IMR-90 (cell line): ENCODE measurements at regions not wholly inside any gene's neighbourhood (a gene's known extent, or its start where the extent isn't known, plus 50 kb on each side); places are given as distances from the start of the nearest gene placed in this dataset.

Experiments used
- ATAC-seq: fragments of 200-7000 bp; cut with Tn5 transposase; 2 replicates; pipeline ENCODE4 v1.9.1; 2020; ENCODE audit warnings: low read depth, mild to moderate bottlenecking, moderate library complexity
- BruUV-seq: library from RNA; stranded (reverse); fragments of 400-500 nt; replicated peaks from 2 replicates; lab custom pipeline; 2021; lab: Mats Ljungman, UMichigan
- CTCF ChIA-PET: fragments of 300-600 bp; formaldehyde crosslinking; extraction: SDS; loops from one replicate; lab custom pipeline; 2021; ENCODE audit warnings: antibody characterized with exemption; lab: Yijun Ruan, JAX
- POLR2A ChIA-PET: fragments of 300-600 bp; sonication (Branson Sonifier 250); formaldehyde crosslinking; loops from one replicate; lab custom pipeline; 2022; ENCODE audit warnings: antibody characterized with exemption; ENCODE audit not compliant: unreplicated experiment; lab: Charles Lee
- DNase-seq: peaks from one replicate; pipeline ENCODE4 v3.0.0; 2013
- H2AFZ ChIP-seq: replicated peaks from 2 replicates; pipeline ENCODE3; 2013; ENCODE audit warnings: low read length, mild to moderate bottlenecking; ENCODE audit not compliant: poor library complexity
- H2AK5ac ChIP-seq: 2 replicates; pipeline ENCODE4 v1.6.1; 2013; ENCODE audit warnings: low read depth, low read length, inconsistent platforms
- H2AK9ac ChIP-seq: replicated peaks from 2 replicates; pipeline ENCODE3; 2013; ENCODE audit warnings: mild to moderate bottlenecking, low read depth, low read length, moderate library complexity; ENCODE audit not compliant: poor library complexity
- H2BK120ac ChIP-seq: 2 replicates; pipeline ENCODE4 v1.6.1; 2013; ENCODE audit warnings: low read depth, low read length, inconsistent platforms
- H2BK15ac ChIP-seq: 3 replicates; pipeline ENCODE4 v1.6.1; 2013; ENCODE audit warnings: low read depth, low read length, inconsistent platforms
- H2BK20ac ChIP-seq: 2 replicates; pipeline ENCODE4 v1.6.1; 2013; ENCODE audit warnings: low read depth, mild to moderate bottlenecking, inconsistent platforms, low read length, moderate library complexity
- H2BK5ac ChIP-seq: 2 replicates; pipeline ENCODE4 v1.6.1; 2013; ENCODE audit warnings: mild to moderate bottlenecking, low read depth, low read length, inconsistent platforms; ENCODE audit not compliant: poor library complexity, severe bottlenecking
- H3K14ac ChIP-seq: replicated peaks from 2 replicates; pipeline ENCODE4 v1.6.1; 2013; ENCODE audit warnings: low read depth, low read length, inconsistent platforms
- H3K18ac ChIP-seq: 2 replicates; pipeline ENCODE4 v1.6.1; 2013; ENCODE audit warnings: low read depth, low read length, control low read depth
- H3K23ac ChIP-seq: 2 replicates; pipeline ENCODE4 v1.6.1; 2013; ENCODE audit warnings: low read depth, low read length, inconsistent platforms
- H3K27ac ChIP-seq: 2 replicates; pipeline ENCODE4 v1.5.1; 2013; ENCODE audit warnings: mild to moderate bottlenecking, control low read depth, low read length; ENCODE audit not compliant: insufficient read depth
- H3K27me3 ChIP-seq: 2 replicates; pipeline ENCODE4 v1.6.1; 2013; ENCODE audit warnings: low read length; ENCODE audit not compliant: control insufficient read depth, insufficient read depth
- H3K36me3 ChIP-seq: 2 replicates; pipeline ENCODE4 v1.6.1; 2013; ENCODE audit warnings: low read length, mixed read lengths; ENCODE audit not compliant: control insufficient read depth, insufficient read depth
- H3K4ac ChIP-seq: 2 replicates; pipeline ENCODE4 v1.6.1; 2013; ENCODE audit warnings: low read depth, low read length, inconsistent platforms
- H3K4me1 ChIP-seq: 2 replicates; pipeline ENCODE4 v1.6.1; 2013; ENCODE audit warnings: low read length, mixed read lengths; ENCODE audit not compliant: control insufficient read depth, insufficient read depth
- H3K4me2 ChIP-seq: 2 replicates; pipeline ENCODE4 v1.6.1; 2013; ENCODE audit warnings: low read depth, mild to moderate bottlenecking, control low read depth, low read length, moderate library complexity
- H3K4me3 ChIP-seq: 2 replicates; pipeline ENCODE4 v1.5.1; 2013; ENCODE audit warnings: low read depth, mild to moderate bottlenecking, control low read depth, low read length, moderate library complexity; ENCODE audit not compliant: insufficient read depth
- H3K56ac ChIP-seq: 2 replicates; pipeline ENCODE4 v1.6.1; 2013; ENCODE audit warnings: low read length, inconsistent platforms; ENCODE audit not compliant: insufficient read depth; ENCODE audit errors: extremely low read depth
- H3K79me1 ChIP-seq, 2 experiments: 2 replicates each; pipeline ENCODE4 v1.6.1; 2013; ENCODE audit warnings: low read length in 2 of 2, inconsistent platforms in 1 of 2, low read depth in 1 of 2
- H3K9ac ChIP-seq: 2 replicates; pipeline ENCODE4 v1.6.1; 2013; ENCODE audit warnings: low read depth, low read length, control low read depth
- H3K9me1 ChIP-seq: 2 replicates; pipeline ENCODE4 v1.6.1; 2013; ENCODE audit warnings: low read length, inconsistent platforms; ENCODE audit not compliant: insufficient read depth
- H3K9me3 ChIP-seq: 2 replicates; pipeline ENCODE4 v1.6.1; 2013; ENCODE audit warnings: low read length; ENCODE audit not compliant: control insufficient read depth, insufficient read depth
- H4K20me1 ChIP-seq: 2 replicates; pipeline ENCODE4 v1.6.1; 2013; ENCODE audit warnings: low read length, inconsistent platforms; ENCODE audit not compliant: insufficient read depth
- H4K5ac ChIP-seq: 2 replicates; pipeline ENCODE4 v1.6.1; 2013; ENCODE audit warnings: mild to moderate bottlenecking, low read depth, low read length, control low read depth
- H4K8ac ChIP-seq, 2 experiments: 2 replicates each; pipeline ENCODE4 v1.6.1; 2013; ENCODE audit warnings: low read depth in 2 of 2, low read length in 2 of 2, control low read depth in 1 of 2, inconsistent platforms in 1 of 2
- H4K91ac ChIP-seq: 2 replicates; pipeline ENCODE4 v1.6.1; 2013; ENCODE audit warnings: low read depth, low read length, inconsistent platforms; ENCODE audit not compliant: insufficient read depth
- BHLHE40 ChIP-seq: fragments of 150-350 bp; IDR thresholded peaks from 2 replicates; pipeline ENCODE4 v1.6.1; 2016; ENCODE audit warnings: mild to moderate bottlenecking, low read depth, low read length
- CEBPB ChIP-seq: IDR thresholded peaks from 2 replicates; pipeline ENCODE4 v1.6.1; 2012; ENCODE audit warnings: low read depth, low read length, improper control_type of control experiment
- CHD1 ChIP-seq: IDR thresholded peaks from 2 replicates; pipeline ENCODE4 v1.6.1; 2012; ENCODE audit warnings: low read depth, low read length, improper control_type of control experiment
- FOS ChIP-seq: fragments of 150-350 bp; IDR thresholded peaks from 2 replicates; pipeline ENCODE4 v1.6.1; 2016; ENCODE audit warnings: low read depth, low read length
- MAFK ChIP-seq: IDR thresholded peaks from 2 replicates; pipeline ENCODE4 v1.6.1; 2012; ENCODE audit warnings: low read depth, low read length, improper control_type of control experiment
- MAZ ChIP-seq: IDR thresholded peaks from 2 replicates; pipeline ENCODE4 v1.6.1; 2012; ENCODE audit warnings: low read depth, mild to moderate bottlenecking, low read length, improper control_type of control experiment, moderate library complexity, borderline replicate concordance
- MXI1 ChIP-seq: IDR thresholded peaks from 2 replicates; pipeline ENCODE4 v1.6.1; 2012; ENCODE audit warnings: low read depth, mild to moderate bottlenecking, low read length, moderate library complexity, borderline replicate concordance
- NFE2L2 ChIP-seq: fragments of 150-350 bp; IDR thresholded peaks from 2 replicates; pipeline ENCODE4 v1.6.1; 2016; ENCODE audit warnings: low read depth, mild to moderate bottlenecking, low read length
- POLR2A ChIP-seq: IDR thresholded peaks from 2 replicates; pipeline ENCODE4 v1.6.1; 2012; ENCODE audit warnings: mild to moderate bottlenecking, low read depth, low read length
- RAD21 ChIP-seq: IDR thresholded peaks from 2 replicates; pipeline ENCODE4 v1.6.1; 2012; ENCODE audit warnings: low read length, improper control_type of control experiment
- RCOR1 ChIP-seq: IDR thresholded peaks from 2 replicates; pipeline ENCODE4 v1.6.1; 2012; ENCODE audit warnings: mild to moderate bottlenecking, low read length, improper control_type of control experiment; ENCODE audit not compliant: insufficient replicate concordance
- RFX5 ChIP-seq: IDR thresholded peaks from 2 replicates; pipeline ENCODE4 v1.8.0; 2012; ENCODE audit warnings: low read depth, mild to moderate bottlenecking, low read length, moderate library complexity
- SMC3 ChIP-seq: fragments of 150-350 bp; IDR thresholded peaks from 2 replicates; pipeline ENCODE4 v1.6.1; 2016; ENCODE audit warnings: low read depth, mild to moderate bottlenecking, antibody characterized with exemption, low read length, moderate library complexity
- WGBS, 2 experiments: methylation state at CpG; one replicate each; pipeline versions ENCODE4 v1.1.5 to v1.1.7; 2013; ENCODE audit warnings: missing lambda C conversion rate in 2 of 2; ENCODE audit not compliant: insufficient read length in 1 of 2; ENCODE audit errors: extremely low coverage in 2 of 2; 5-methylcytosine and 5-hydroxymethylcytosine counted together
- dilution Hi-C: fragments of 300-500 bp; cut with HindIII; formaldehyde crosslinking; loops from one replicate; pipeline ENCODE4 v1.14.3; 2018; ENCODE audit warnings: low sequenced_read_pairs; ENCODE audit not compliant: unreplicated experiment
- in situ Hi-C: fragments of 300-500 bp; cut with MboI; formaldehyde crosslinking; loops from 3 replicates; pipeline ENCODE4 v1.14.3; 2019; ENCODE audit warnings: low sequenced_read_pairs, inconsistent platforms, mixed read lengths
- intact Hi-C: fragments of 100-400 bp; cut with micrococcal nuclease; formaldehyde crosslinking; loops from 2 replicates; pipeline ENCODE4 v1.10.0; 2022
- TF ChIP-seq, protein P1 (sequence below): fragments of 150-350 bp; IDR thresholded peaks from 2 replicates; pipeline ENCODE4 v1.6.1; 2016; ENCODE audit warnings: low read depth, mild to moderate bottlenecking, low read length, moderate library complexity, borderline replicate concordance
- TF ChIP-seq, protein P2 (sequence below): fragments of 150-350 bp; IDR thresholded peaks from 2 replicates; pipeline ENCODE4 v1.6.1; 2017; ENCODE audit warnings: mild to moderate bottlenecking, antibody characterized with exemption, low read length, low read depth
- TF ChIP-seq, protein P3 (sequence below): conservative IDR thresholded peaks from 2 replicates; pipeline ENCODE4 v1.5.1; 2012; ENCODE audit warnings: mild to moderate bottlenecking, low read depth, low read length, improper control_type of control experiment

DNA sequence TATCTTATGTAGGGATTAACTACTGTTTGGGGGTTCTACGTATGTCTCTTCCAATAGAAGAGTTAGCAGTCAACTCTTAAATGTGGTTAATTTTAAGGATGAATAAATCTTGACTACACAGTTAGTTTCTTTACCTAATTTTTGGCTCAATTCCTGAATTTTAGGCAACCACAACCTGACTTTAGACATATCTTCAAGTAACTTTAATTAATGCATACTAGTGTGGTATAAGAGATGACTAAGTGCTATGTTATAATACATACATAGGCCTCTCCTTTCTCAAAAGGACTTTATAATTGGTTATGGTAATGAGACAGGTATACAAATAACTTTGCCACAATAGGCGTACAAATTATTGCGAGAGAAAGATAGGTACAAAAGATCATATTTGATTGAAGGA, 312.0 kb downstream of the IRS1 start:
- Histone ChIP-seq H2AK9ac (no peak overlapping the region), H2BK5ac (no peak overlapping the region), H4K20me1 (no peaks in the 10 kb centered on the region), H2BK20ac (no peak overlapping the region), H3K4me2 (no peak overlapping the region), H3K36me3 (no peaks in the 10 kb centered on the region), H3K9ac (no peak overlapping the region), H2AK5ac (no peak overlapping the region), H3K79me1 (peaks cover 0 to 8% of the 10 kb centered on the region in 2 experiments; a peak in 1 of 4 replicates), H3K4me1 (peaks cover 11% of the 10 kb centered on the region), H4K5ac (no peak overlapping the region), H2AFZ (no peak overlapping the region), H3K23ac (no peak overlapping the region), H3K4ac (no peak overlapping the region), H3K9me1 (peaks cover 4% of the 10 kb centered on the region), H4K91ac (no peak overlapping the region), H3K27ac (no peak overlapping the region), H3K18ac (no peak overlapping the region), H2BK15ac (no peak overlapping the region), H4K8ac (no peak overlapping the region), H3K56ac (no peak overlapping the region), H3K14ac (no peak overlapping the region), H2BK120ac (no peak overlapping the region), H3K9me3 (no peaks in the 10 kb centered on the region), H3K27me3 (no peaks in the 10 kb centered on the region), H3K4me3 (no peak overlapping the region)
- ChIA-PET POLR2A (no interaction called here), CTCF (no interaction called here)
- no TSS peak for BruUV-seq
- intact Hi-C loops = no loop called here
- no peak for TF ChIP-seq NFE2L2
- no peak for TF ChIP-seq FOS
- no peak for TF ChIP-seq RCOR1
- TF ChIP-seq, protein P1, sequence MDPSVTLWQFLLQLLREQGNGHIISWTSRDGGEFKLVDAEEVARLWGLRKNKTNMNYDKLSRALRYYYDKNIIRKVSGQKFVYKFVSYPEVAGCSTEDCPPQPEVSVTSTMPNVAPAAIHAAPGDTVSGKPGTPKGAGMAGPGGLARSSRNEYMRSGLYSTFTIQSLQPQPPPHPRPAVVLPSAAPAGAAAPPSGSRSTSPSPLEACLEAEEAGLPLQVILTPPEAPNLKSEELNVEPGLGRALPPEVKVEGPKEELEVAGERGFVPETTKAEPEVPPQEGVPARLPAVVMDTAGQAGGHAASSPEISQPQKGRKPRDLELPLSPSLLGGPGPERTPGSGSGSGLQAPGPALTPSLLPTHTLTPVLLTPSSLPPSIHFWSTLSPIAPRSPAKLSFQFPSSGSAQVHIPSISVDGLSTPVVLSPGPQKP = no peak
- no peak for TF ChIP-seq MXI1
- no peak for TF ChIP-seq MAFK
- no peak for TF ChIP-seq POLR2A
- TF ChIP-seq CEBPB = no peak
- TF ChIP-seq MAZ = no peak
- no peak for TF ChIP-seq RAD21
- no peak for TF ChIP-seq BHLHE40
- TF ChIP-seq, protein P2, sequence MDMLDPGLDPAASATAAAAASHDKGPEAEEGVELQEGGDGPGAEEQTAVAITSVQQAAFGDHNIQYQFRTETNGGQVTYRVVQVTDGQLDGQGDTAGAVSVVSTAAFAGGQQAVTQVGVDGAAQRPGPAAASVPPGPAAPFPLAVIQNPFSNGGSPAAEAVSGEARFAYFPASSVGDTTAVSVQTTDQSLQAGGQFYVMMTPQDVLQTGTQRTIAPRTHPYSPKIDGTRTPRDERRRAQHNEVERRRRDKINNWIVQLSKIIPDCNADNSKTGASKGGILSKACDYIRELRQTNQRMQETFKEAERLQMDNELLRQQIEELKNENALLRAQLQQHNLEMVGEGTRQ = no peak
- TF ChIP-seq CHD1 = no peak
- TF ChIP-seq, protein P3, sequence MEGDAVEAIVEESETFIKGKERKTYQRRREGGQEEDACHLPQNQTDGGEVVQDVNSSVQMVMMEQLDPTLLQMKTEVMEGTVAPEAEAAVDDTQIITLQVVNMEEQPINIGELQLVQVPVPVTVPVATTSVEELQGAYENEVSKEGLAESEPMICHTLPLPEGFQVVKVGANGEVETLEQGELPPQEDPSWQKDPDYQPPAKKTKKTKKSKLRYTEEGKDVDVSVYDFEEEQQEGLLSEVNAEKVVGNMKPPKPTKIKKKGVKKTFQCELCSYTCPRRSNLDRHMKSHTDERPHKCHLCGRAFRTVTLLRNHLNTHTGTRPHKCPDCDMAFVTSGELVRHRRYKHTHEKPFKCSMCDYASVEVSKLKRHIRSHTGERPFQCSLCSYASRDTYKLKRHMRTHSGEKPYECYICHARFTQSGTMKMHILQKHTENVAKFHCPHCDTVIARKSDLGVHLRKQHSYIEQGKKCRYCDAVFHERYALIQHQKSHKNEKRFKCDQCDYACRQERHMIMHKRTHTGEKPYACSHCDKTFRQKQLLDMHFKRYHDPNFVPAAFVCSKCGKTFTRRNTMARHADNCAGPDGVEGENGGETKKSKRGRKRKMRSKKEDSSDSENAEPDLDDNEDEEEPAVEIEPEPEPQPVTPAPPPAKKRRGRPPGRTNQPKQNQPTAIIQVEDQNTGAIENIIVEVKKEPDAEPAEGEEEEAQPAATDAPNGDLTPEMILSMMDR = no peak
- no peak for TF ChIP-seq SMC3
- no peak for TF ChIP-seq RFX5
- in situ Hi-C loops = no loop called here
- ATAC-seq = no peak
- dilution Hi-C loops = no loop called here
- DNase-seq = no peak
- no CpG with 5 or more reads among the region's 3 CpGs for WGBS, 2 experiments
